Renal cortex interstitium (tissue), 11 donors: ENCODE measurements at regions not wholly inside any gene's neighbourhood (a gene's known extent, or its start where the extent isn't known, plus 50 kb on each side); places are given as distances from the start of the nearest gene placed in this dataset.
A peak's percentile ranks its signal among the peaks of the same experiment; 100 is the strongest.

Experiments used
- DNase-seq, 11 donors: peaks; one replicate each; pipeline ENCODE4 v3.0.0-alpha.2; 2013; ENCODE audit warnings: low read depth in 9 of 11, low spot score in 4 of 11; ENCODE audit errors: extremely low read depth in 1 of 11

DNA sequence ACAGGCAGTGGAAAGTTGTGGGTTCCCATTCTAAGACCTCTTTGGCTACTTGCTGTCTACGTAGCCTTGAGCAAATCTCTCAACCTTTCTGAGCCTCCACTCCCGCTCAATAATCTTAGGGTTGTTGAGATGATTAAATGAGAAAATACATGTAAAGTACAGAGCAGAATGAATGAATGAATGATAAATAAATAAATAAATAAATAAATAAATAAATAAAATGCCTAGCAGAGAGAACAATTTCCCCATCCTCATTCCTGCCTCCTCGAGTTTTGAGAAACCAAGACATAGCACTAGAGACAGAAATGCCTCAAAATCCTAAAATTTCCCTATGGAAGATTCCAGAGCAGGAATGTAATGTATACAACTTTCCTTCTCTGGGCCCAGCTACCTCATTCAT, 128.3 kb upstream of the RAD23B start:
- DNase-seq: no peak

DNA sequence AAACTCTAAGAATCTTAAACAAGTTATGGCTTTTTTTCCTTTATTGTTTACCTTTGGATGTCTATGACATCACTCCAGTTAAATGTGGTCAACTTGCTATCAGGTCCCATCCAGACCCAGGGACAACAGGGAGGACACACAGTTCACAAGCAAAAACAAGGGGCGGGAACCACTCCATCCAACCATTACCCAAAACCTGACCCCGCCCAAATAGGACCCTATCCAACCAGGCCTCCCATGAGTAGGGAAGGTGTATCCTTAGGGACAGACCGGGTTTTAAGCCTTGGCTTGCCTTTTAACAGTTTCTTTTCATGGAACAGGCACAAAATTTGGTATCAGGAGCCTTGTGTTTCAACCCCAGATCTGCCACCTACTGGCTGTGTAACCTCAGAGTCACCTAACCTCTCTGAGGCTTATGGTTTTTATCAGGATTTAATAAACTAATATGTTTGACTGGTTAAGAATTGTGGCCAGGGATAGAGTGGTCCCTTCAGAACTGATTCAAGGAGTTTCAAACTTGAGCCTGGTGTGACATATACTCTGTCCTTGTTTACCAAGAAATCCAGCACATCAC, 127.7 kb upstream of the RAD23B start:
- DNase-seq: no peak

DNA sequence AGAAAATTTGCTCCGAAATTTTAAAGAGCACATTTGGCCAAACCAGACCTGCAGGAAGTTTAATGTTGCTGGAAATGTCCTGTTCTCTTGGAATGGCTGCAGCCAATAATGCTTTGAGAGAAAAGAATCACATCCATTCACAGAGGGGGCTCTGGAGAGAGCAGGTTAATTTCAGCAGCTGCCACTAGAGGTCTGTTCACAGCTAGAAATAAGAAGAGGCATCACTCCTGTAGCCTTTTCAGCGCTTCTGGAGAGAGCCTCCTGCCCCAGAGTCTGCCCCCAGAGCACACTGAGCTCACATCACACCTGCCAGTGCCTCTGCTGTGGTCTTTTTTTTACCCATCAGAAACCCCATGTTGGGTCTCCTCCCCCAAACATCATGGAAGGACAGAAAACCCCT, 124.8 kb upstream of the RAD23B start:
- DNase-seq: peak in 2 of 11 donors; percentile 15 to 26

DNA sequence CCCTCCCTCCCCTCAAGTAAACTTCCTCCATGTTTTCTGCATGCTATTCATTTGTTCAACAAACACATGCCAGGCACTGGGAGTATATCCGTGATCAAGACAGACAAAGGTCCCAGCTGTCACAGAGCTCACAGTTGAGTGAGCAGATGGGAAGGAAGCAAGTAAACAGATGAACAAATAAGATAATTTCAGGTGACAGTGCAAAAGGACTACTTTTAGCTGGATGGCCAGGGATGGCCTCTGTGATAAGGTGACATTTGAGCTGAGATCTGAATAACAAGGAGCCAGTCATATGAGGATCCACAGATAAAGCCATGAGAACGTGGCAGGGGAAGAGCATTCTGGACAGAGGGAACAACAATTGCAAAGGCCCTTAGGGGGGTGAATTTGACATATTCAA, 121.7 kb upstream of the RAD23B start:
- no peak for DNase-seq

DNA sequence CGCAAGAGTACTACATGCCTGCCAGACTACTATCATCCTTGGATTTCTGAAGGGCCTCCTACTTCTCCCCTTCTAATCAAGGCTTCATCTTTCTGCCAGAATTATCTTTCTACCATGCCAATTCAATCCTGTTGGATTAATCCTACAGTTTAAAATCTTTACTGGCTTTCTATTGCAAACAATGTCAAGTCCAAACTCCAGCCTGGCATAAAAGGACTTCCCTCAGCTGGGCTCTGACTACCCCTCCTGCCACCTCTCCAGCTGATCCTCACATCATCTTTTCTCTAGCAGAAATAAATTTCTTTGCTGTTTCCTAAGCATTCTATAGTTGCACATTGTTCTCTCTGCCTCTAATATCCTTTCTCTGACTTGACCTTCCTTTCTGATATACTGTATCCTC, 119.7 kb upstream of the RAD23B start:
- no peak for DNase-seq

DNA sequence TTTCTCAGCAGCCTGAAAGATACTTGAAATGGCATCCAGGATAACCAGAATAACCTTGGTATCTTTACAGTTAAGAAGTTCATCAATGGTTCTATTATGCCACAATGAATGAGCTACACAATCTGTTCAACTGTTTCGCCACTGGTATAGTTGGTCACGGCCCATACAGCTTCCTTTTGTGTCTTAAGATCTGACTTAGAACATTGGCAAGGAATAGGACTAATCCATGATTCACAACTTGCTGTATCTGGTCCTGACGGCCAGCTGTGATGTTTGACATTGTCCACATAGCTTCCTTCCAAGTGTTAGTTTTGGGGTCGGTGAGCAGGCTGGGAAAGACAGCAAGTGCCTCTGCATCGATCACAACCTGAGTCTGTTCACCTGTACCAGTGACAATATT, 113.3 kb upstream of the RAD23B start:
- no peak for DNase-seq

DNA sequence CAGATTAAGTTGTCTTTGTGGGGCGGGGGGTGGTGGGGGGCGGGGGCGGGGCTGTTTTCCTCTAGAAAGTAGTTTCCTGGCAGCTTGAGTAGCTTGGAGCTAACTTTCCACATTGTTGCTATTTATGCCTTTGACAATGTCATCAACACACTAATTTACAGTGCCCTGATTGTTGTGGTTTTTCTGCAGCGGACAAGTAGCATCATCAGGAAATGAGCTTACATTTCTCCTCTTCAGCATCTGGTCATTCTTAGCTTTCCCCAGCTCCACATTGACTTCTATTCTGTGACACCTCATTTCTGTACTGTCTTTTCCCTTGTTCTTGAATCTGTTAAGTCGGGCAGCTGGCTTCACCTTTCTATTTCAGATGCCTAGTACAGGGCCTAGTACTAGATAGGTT, 112.3 kb upstream of the RAD23B start:
- no peak for DNase-seq

DNA sequence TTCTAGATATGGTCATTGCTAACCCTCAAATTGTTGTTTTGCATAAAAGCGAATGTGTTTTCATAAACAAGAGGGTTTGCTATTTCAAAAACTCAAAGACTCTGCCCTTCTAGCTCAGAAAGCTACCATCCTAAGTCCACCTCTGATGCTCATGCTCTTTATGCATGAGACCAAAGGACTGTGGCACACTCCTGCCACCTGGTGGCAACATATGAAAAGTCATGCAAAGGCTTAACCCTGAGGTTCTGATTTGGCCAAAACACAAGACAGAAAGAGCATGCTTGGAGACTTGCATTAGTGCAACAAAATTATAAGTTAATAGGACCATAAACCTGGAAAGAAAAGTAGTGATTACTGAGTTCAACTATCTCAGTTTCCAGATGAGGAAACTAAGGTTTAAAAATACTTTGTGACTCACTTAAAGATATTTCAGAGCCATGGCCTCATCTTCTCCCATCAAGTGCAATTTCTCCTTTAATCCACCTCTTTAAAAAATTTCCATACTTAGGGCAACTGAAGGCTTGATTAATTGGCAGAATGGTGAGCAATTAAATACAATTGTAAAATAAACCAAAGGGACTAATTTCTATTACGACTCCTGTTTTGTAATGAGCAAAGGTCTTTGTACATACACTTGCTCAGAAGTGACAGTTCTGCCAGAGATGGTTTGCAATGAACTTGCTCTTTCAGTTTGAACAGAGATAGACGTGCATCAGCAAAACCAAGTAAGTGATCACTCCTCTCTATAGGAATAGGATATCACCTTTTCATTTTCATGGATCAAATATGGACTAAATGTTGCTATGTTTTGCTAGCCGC, 110.7 kb upstream of the RAD23B start:
- peak; percentile 59 to 85 (median 79) for DNase-seq

DNA sequence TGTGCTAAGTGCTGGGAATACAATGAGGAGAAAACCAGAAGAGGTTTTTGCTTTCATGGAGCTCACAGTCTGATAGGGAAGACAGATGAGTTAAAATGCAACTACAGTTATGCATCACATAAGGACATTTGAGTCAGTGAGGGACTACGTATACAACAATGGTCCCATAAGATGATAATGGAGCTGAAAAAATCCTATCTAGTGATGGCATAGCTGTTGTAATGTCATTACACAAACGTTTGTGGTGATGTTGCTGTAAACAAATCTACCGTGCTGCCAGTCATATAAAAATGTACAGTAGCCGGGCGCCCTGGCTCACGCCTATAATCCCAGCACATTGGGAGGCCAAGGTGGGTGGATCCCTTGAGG, 110.1 kb upstream of the RAD23B start:
- no peak for DNase-seq

DNA sequence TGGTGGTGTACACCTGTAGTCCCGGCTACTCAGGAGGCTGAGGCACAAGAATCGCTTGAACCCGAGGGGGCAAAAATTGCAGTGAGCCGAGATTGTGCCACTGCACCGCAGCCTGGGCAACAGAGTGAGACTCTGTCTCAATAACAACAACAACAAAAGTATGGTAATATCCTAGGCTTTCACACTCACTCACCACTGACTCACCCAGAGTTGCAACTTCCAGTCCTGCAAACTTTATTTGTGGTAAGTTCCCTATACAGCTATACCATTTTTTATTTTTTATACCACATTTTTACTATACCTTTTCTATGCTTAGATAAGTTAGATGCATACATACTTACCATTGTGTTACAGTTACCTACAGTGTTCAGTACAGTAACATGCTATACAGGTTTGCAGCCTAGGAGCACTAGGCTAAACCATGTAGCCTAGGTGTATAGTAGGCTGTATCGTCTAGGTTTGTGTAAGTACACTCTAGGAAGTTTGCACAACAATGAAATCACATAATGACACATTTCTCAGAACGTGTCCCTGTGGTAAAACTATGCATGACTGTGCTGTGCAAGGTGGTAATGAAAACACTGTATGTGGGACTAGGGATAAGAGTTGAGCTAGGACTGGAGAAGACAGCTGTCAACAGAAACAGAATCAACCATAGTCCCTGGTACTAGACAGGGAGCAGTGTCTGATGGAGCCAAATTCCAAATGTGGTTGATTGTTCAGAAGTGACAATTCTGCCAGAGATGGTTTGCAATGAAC, 109.5 kb upstream of the RAD23B start:
- no peak for DNase-seq

DNA sequence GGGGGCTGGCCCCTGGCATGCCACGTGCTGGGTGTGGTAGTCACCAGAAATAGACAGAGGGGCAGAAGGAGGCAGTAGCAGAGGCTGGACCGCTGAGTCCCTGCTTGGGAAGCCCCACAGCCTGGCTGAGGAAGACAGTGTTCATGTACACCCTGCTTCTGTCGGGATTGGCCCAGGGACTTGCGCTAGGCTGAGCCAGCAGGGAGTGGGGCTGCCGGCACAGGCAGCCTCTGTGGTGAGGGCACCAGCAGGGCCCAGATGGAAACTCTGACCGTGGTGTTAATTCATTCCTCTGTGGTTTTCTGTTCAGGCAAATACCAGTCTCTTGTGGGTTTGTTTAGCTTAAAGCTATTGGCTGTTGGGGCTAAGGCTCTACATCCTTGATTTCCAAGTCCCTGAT, 108.6 kb upstream of the RAD23B start:
- DNase-seq: no peak

DNA sequence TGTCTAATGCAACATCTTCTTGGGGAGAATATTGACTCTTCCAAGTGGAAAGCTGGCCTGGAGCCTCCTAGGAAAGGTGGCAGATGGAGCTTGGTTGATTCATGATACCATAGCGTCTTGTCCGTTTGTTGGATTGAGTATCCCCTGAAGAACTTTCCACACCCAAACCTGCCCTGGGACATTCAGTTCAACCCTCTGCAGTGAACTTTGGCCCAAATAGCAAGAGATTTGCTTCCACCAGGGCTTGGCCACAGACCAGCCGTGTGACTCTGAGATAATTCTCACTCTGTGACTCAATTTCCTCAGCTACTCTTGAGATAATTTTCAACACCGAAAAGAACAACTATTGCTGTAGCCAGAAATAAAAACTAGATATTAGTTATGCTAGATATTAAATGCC, 108.0 kb upstream of the RAD23B start:
- no peak for DNase-seq

DNA sequence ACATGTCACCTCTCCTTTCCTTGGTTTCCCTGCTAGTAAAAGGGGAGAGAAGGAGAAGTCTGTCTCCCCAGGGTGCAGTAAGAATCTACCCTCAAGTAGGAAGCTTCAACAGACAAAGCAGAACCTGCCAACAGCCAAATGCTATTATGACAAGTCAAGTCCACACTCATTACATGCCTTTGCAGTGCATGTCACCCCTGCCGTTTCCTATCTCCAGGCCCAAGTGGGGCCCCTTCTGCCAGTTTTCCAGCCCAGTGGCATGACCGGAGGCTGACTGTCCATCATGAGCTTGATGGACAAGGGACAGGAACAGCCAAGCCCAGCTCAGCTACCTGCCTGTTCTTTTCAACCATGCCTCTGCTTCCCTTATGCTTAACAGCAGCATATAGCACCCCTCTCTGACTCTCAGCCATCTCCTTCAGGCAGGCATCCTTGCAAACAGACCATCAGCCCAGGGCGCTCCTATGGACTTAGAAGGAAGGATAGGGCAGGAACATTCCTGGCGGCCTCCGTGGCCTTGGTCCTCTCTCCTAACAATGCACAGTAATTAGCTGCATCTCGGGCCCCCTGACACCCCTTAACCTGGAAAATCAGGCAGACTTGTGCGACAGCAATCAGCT, 107.2 kb upstream of the RAD23B start:
- DNase-seq: no peak

DNA sequence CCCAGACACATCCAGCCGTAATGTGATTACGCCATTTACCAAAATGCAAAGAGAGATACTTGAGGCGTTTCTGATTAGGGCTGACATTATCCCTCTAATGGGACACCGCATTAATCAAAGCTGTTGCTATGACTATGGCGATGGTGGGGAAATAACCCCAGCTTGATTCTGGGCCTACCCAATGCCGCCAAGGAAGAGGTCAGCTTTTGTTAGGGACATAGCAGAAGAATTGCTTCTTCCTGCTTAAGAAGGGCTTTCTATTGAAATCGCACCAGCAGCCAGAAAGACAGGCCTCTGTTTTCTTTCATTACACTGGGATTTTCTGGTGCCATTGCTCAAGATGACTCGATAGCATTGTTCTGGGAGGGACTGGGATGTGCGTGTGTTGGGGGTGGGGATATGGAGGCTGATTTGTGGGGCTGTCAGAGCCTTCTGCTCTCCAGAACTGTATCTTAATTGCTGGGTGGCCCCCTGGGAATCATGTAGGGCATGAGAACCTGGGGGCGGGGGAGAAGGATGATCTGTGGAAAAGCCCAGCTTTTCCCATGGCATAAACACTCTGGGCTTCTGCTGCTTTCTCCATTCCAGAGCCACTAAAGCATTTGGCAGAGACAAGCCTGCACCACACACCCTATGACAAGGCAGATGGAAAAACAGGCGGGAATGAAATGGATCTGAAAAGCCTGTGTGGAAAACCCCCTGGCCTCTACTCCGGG, 106.5 kb upstream of the RAD23B start:
- DNase-seq: no peak

DNA sequence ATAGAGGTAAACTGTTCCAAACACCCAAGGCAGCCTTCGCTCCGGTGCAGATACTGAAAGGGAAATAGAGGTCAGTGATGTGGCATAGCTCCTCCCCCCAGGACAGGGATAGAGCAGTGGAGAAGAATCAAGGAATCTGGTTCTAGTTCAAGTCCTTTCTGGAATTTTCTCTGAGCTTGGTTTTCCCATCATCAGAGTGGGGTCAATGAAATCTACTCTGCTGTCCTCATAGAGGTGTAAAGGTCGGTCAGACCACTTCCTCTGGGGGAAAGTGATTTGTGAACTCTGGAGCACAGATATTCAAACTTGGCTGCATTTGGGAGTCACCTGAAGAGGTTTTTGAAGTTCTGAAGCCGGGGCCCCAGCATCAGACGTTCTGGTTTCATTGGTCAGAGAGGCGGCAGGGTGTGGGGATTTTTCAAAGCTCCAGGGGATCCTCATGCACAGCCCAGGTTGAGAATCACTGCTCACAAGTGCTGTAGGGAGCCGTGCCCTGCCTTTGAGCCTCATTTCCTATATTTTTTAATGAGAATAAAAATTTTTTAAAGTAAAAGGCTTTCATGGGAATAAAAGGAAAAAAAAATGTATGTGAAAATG, 105.7 kb upstream of the RAD23B start:
- DNase-seq: no peak

DNA sequence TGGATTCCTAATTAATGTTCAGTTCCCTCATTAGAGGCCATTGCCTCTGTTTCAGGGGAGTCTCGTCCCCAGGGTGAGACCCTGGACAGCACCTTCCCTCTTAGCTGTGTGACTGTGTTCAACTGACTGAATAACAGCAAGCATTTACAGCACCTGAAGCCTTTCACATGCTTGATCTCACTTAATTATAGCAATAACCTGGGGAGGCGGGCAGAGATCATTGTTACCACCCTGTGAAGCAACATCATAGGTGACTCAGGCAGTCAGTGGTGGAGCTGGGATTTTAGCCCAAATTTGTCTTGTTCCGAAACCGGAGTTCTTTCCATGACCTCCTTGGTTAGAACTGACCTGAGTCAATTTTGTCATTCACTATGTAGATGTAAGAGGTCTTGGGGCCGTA, 105.2 kb upstream of the RAD23B start:
- no peak for DNase-seq

DNA sequence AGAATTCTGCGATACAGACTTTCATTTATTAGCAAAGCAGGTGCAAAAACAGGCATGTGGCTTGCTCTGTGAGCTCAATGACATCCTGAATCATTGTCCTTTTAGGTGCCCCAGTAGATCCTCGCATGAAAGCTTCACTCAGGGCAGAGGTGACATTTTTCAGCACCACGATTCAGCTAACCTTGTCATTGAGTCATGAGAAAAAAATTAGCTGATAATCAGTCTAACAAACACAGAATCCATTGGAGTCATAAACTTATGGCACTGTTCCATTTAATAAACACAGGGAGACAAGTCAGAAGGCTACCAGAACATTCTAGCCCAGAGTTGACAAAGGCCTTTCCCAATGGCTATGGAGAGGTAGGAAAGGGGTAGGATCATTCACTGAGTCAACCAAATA, 104.8 kb upstream of the RAD23B start:
- no peak for DNase-seq

DNA sequence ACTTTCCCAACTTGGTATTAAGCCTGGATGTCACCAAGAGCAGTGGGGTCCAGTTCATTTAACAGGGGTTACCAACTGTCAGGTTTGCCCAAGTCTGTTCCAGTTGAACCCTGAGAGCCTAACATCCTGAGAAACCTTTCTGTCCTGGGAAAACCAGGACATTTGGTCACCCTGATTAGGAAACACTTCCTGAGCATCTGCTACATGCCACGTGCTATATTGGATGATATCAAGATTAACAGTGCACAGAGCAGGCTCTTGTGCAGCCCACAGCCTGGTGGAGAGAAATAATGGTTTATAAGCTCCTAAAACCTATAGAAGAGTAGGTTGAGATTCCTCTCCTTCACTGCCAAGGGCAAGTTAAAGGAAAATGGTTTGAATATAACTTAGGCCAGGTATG, 102.9 kb upstream of the RAD23B start:
- no peak for DNase-seq

DNA sequence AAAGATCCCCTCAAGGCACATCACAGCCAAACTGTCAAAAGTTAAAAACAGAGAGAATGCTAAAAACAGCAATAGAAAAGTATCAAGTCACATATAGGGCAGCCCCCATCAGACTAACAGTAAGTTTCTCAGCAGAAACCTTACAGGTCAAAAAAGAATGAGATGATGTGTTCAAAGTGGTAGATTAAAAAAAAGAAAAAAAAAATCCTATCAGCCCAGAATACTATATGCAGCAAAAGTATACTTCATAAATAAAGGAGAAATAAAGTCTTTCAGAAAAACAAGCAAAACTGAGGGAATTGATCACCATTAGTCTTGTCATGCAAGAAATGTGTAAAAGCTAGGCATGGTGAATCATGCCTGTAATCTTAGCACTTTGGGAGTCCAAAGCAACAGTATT, 99.9 kb upstream of the RAD23B start:
- no peak for DNase-seq
